ENCODE measurements at regions not wholly inside any gene's neighbourhood (a gene's known extent, or its start where the extent isn't known, plus 50 kb on each side); places are given as distances from the start of the nearest gene placed in this dataset.

DNA sequence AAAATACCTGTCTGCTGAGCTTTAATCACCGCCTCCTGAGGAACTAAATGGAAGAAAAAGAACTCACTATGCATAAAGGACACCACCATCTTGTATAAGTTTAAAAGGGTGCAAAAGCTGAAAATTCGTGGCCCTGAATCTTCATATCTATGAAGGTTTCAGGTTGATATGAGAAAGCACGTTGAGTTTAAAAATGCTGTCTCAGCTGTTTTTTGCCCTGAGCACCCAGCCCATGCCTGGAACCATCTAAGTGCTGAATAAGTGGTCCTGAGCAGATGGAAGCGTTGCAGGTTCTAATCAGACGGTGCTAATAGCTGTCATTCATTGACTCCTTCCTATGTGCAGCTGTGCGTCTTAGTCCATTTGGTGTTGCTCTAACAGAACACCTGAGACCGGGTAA is 467.4 kb downstream of the EIPR1 start:
- Histone ChIP-seq H3K27ac (ENCODE audit: low read length in 2 of 2) (no peak overlapping the region), H2AFZ (ENCODE audit: insufficient read depth, low read depth, low read length, poor library complexity, severe bottlenecking) (no peak overlapping the region), H3K4me2 (replicated peaks; ENCODE audit: low read depth, low read length, poor library complexity, severe bottlenecking) (no peak overlapping the region), H3K4me1 (ENCODE audit: control insufficient read depth in 2 of 2, insufficient read depth in 2 of 2, low read length in 2 of 2) (no peaks in the 10 kb centered on the region), H4K20me1 (ENCODE audit: control insufficient read depth, insufficient read depth, low read length, poor library complexity, severe bottlenecking) (no peaks in the 10 kb centered on the region), H3K4me3 (ENCODE audit: control extremely low read depth in 1 of 5, extremely low read depth in 1 of 5, insufficient read depth in 1 of 5, low read depth in 2 of 5, low read length in 4 of 5) (no peak overlapping the region), H3K9me3 (ENCODE audit: control extremely low read depth in 1 of 3, control insufficient read depth in 2 of 3, insufficient read depth in 1 of 3, low read length in 2 of 3) (no peaks in the 10 kb centered on the region), H3K9ac (ENCODE audit: low read length) (no peak overlapping the region), H3K36me3 (replicated peaks in 1 of 2; ENCODE audit: control extremely low read depth in 1 of 2, control insufficient read depth in 1 of 2, extremely low read depth in 1 of 2, insufficient read depth in 2 of 2, low read length in 1 of 2) (no peaks in the 10 kb centered on the region), H3K27me3 (replicated peaks in 1 of 4; ENCODE audit: control extremely low read depth in 1 of 4, control insufficient read depth in 3 of 4, insufficient read depth in 4 of 4, low read length in 3 of 4) (no peaks in the 10 kb centered on the region), H3K79me2 (ENCODE audit: control insufficient read depth, insufficient read depth, low read length) (no peaks in the 10 kb centered on the region)
- ChIA-PET POLR2A (no interaction called here), CTCF (no interaction called here)
- intact Hi-C loops (cut with micrococcal nuclease): no loop called here
- H3K27ac Mint-ChIP-seq: no peak overlapping the region
- ATAC-seq (ENCODE audit: low read depth) (no peak), DNase-seq (no peak)
- TF ChIP-seq EZH2 (IDR thresholded peaks at IDR 0.05; ENCODE audit: borderline replicate concordance, insufficient read depth, low read depth, low read length, poor library complexity, severe bottlenecking): no peak
- TF ChIP-seq, protein P1, sequence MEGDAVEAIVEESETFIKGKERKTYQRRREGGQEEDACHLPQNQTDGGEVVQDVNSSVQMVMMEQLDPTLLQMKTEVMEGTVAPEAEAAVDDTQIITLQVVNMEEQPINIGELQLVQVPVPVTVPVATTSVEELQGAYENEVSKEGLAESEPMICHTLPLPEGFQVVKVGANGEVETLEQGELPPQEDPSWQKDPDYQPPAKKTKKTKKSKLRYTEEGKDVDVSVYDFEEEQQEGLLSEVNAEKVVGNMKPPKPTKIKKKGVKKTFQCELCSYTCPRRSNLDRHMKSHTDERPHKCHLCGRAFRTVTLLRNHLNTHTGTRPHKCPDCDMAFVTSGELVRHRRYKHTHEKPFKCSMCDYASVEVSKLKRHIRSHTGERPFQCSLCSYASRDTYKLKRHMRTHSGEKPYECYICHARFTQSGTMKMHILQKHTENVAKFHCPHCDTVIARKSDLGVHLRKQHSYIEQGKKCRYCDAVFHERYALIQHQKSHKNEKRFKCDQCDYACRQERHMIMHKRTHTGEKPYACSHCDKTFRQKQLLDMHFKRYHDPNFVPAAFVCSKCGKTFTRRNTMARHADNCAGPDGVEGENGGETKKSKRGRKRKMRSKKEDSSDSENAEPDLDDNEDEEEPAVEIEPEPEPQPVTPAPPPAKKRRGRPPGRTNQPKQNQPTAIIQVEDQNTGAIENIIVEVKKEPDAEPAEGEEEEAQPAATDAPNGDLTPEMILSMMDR (IDR thresholded peaks at IDR 0.05): no peak
- peaks cover 8% of the 10 kb centered on the region for H3K27me3 Mint-ChIP-seq
- H3K4me1 Mint-ChIP-seq: no peaks in the 10 kb centered on the region
- 98% methylated on average over 5 of the region's 7 CpGs for WGBS (ENCODE audit: insufficient coverage)
- H3K4me3 Mint-ChIP-seq: no peak overlapping the region
- no peaks in the 10 kb centered on the region for H3K9me3 Mint-ChIP-seq (ENCODE audit: insufficient read depth)

DNA sequence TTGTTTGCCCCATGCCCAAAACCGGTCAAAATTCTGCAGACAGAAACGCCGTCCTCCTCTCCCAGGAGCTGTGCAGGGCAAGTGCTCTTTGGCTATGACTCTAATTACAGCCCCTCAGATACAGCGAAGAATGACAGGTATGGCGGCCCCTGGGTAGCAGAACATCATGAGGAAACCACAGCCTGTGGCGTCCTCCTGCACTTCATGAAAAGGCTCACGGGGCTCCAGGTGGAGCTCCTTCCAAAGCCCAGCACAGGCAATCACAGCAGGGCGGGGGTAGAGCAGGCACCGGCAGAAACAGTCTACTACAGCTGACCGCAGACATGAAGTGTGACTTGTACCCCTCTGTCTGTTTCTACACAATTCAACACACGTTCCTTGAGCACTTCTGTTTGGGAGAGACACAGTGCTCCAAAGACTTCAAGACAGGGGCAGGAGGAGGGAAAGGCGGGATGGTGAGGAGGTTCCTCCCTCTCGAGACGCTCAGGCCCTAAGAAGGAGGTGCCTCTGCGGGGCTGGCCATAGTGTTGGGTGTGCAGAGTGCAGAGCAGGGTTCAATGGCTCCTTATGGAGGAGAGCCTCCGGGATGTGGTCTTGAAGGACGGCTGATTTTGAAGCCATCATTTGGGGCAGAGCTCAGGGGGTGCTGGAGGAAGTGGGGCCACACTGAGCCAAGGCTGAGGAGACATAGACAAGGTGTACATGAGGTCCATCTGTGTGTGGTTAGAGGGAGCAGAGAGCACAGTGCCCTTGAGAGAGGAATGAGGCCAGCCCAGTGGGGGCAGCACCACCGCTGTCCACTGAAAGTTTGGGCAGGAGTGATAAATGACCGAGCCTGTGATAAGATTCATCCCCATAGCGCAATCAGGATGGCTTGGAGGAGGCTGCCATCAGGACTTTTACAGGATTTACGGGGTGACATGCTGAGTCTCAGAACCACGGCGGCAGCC is 468.3 kb downstream of the EIPR1 start:
- peaks cover 0 to under 1% of the 10 kb centered on the region in 2 donors for H3K4me1 ChIP-seq (ENCODE audit: control insufficient read depth in 2 of 2, insufficient read depth in 2 of 2, low read length in 2 of 2)
- ChIA-PET CTCF (no interaction called here), POLR2A (no interaction called here)
- Mint-ChIP-seq H3K4me1 (no peaks in the 10 kb centered on the region), H3K27ac (no peak overlapping the region), H3K9me3 (ENCODE audit: insufficient read depth) (no peaks in the 10 kb centered on the region), H3K27me3 (peaks cover 6% of the 10 kb centered on the region), H3K4me3 (no peak overlapping the region)
- H3K27me3 ChIP-seq (replicated peaks in 1 of 4; ENCODE audit: control extremely low read depth in 1 of 4, control insufficient read depth in 3 of 4, insufficient read depth in 4 of 4, low read length in 3 of 4): no peaks in the 10 kb centered on the region
- WGBS (ENCODE audit: insufficient coverage): 92% methylated on average over 21 of the region's 23 CpGs
- no peaks in the 10 kb centered on the region for H3K36me3 ChIP-seq (replicated peaks in 1 of 2; ENCODE audit: control extremely low read depth in 1 of 2, control insufficient read depth in 1 of 2, extremely low read depth in 1 of 2, insufficient read depth in 2 of 2, low read length in 1 of 2)
- no peak for ATAC-seq (ENCODE audit: low read depth)
- no peaks in the 10 kb centered on the region for H3K9me3 ChIP-seq (ENCODE audit: control extremely low read depth in 1 of 3, control insufficient read depth in 2 of 3, insufficient read depth in 1 of 3, low read length in 2 of 3)
- no peak overlapping the region for H3K27ac ChIP-seq (ENCODE audit: low read length in 2 of 2)
- intact Hi-C loops (cut with micrococcal nuclease): no loop called here
- H4K20me1 ChIP-seq (ENCODE audit: control insufficient read depth, insufficient read depth, low read length, poor library complexity, severe bottlenecking): no peaks in the 10 kb centered on the region
- DNase-seq: no peak
- no peak overlapping the region for H3K4me2 ChIP-seq (replicated peaks; ENCODE audit: low read depth, low read length, poor library complexity, severe bottlenecking)
- H3K9ac ChIP-seq (ENCODE audit: low read length): no peak overlapping the region
- no peak overlapping the region for H2AFZ ChIP-seq (ENCODE audit: insufficient read depth, low read depth, low read length, poor library complexity, severe bottlenecking)
- TF ChIP-seq, protein P1 (IDR thresholded peaks at IDR 0.05): no peak
- no peak for TF ChIP-seq EZH2 (IDR thresholded peaks at IDR 0.05; ENCODE audit: borderline replicate concordance, insufficient read depth, low read depth, low read length, poor library complexity, severe bottlenecking)
- no peak overlapping the region for H3K4me3 ChIP-seq (ENCODE audit: control extremely low read depth in 1 of 5, extremely low read depth in 1 of 5, insufficient read depth in 1 of 5, low read depth in 2 of 5, low read length in 4 of 5)
- H3K79me2 ChIP-seq (ENCODE audit: control insufficient read depth, insufficient read depth, low read length): no peaks in the 10 kb centered on the region
